ENCODE measurements at regions not wholly inside any gene's neighbourhood (a gene's known extent, or its start where the extent isn't known, plus 50 kb on each side); places are given as distances from the start of the nearest gene placed in this dataset.

DNA sequence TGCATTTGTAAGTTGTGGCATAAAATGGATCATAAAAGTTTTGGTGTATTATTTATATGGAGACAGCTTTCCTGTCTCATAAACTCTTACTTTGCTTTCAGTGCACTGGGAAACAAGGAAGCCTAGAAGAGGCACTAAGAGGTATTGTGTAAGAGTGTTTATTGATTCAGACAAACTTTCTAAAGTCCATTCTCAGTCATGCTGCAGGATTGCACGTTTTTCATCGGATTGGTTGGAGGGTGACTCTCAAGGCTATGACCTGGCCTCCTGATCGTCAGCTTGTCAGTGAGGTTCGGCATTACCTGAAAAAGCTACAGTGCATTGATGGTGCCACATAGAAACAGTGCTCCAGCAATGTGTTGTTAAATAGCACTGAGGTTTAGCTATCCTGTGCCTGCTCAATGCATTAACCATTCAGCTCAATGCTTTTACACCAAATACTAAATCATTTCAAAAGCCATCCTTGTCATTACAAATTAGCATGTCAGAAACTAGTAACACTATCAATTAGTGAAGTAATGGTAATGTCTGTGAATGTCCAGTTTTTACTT, 545.5 kb downstream of the CBLN2 start:
- TF ChIP-seq CTCF (conservative IDR thresholded peaks at IDR 0.05 in 1 of 2, IDR thresholded peaks at IDR 0.05 in 1 of 2; ENCODE audit: extremely low read depth in 1 of 2, insufficient read depth in 1 of 2, low read depth in 1 of 2, low read length in 2 of 2): no peak
- TF ChIP-seq EZH2 (IDR thresholded peaks at IDR 0.05; ENCODE audit: borderline replicate concordance, low read length): no peak

Measured in mammary epithelial cell (primary cell).